Epithelial cell of proximal tubule (primary cell): ENCODE measurements at regions not wholly inside any gene's neighbourhood (a gene's known extent, or its start where the extent isn't known, plus 50 kb on each side); places are given as distances from the start of the nearest gene placed in this dataset.

Experiments used
- DNase-seq: peaks from one replicate; pipeline ENCODE4 v3.0.0-alpha.2; 2011; ENCODE audit warnings: low read depth
- H3K4me3 ChIP-seq: 2 replicates; pipeline ENCODE4 v1.5.1; 2011; ENCODE audit warnings: low read depth, mild to moderate bottlenecking, low read length
- CTCF ChIP-seq: conservative IDR thresholded peaks from 2 replicates; pipeline ENCODE4 v1.5.1; 2012; ENCODE audit warnings: low read depth, mild to moderate bottlenecking, low read length

- H3K4me3 ChIP-seq, result no peak overlapping the region
- no peak for TF ChIP-seq CTCF
- DNase-seq, result no peak
Measured at GRCh38 chr4:89482926-89483595, 175.5 kb upstream of the GPRIN3 start.

- TF ChIP-seq CTCF, result peak; percentile 48
- no peak for DNase-seq
- H3K4me3 ChIP-seq, result no peak overlapping the region
Measured at GRCh38 chr4:89482251-89482650, 174.7 kb upstream of the GPRIN3 start.

- DNase-seq, result peak; percentile 39
- no peak for TF ChIP-seq CTCF
- H3K4me3 ChIP-seq, result no peak overlapping the region
Measured at GRCh38 chr4:89469930-89470375, 162.4 kb upstream of the GPRIN3 start.

GRCh38 chr4:89469516-89469915, 161.9 kb upstream of the GPRIN3 start:
- DNase-seq, result no peak
- no peak for TF ChIP-seq CTCF
- no peak overlapping the region for H3K4me3 ChIP-seq

GRCh38 chr4:89468602-89469001, 161.0 kb upstream of the GPRIN3 start:
- TF ChIP-seq CTCF, result no peak
- no peak overlapping the region for H3K4me3 ChIP-seq
- no peak for DNase-seq

GRCh38 chr4:89463341-89463740, 155.7 kb upstream of the GPRIN3 start:
- TF ChIP-seq CTCF, result no peak
- H3K4me3 ChIP-seq, result no peak overlapping the region
- DNase-seq, result no peak

GRCh38 chr4:89447543-89447942, 139.9 kb upstream of the GPRIN3 start:
- no peak for DNase-seq
- no peak overlapping the region for H3K4me3 ChIP-seq
- no peak for TF ChIP-seq CTCF
